ENCODE measurements at regions not wholly inside any gene's neighbourhood (a gene's known extent, or its start where the extent isn't known, plus 50 kb on each side); places are given as distances from the start of the nearest gene placed in this dataset.

DNA sequence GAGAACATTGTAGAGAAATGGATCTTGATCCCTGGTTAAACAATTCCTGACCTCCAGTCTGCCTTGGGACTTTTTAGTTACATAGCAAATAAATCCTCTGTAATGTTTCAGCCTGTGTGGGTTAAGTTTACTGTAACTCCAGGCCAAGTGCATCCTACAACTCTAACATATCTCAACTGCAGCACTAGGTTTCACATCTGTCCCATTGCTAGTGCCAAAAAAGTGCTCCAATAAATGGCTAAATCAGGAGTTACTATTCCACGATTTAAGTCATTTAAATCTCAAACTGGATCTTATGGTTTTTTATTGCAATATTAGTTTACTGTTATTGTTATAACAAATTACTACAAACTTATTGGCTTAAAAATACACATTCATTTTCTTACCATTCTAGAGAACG, 479.6 kb downstream of the GPAM start:
- TF ChIP-seq, protein P1, sequence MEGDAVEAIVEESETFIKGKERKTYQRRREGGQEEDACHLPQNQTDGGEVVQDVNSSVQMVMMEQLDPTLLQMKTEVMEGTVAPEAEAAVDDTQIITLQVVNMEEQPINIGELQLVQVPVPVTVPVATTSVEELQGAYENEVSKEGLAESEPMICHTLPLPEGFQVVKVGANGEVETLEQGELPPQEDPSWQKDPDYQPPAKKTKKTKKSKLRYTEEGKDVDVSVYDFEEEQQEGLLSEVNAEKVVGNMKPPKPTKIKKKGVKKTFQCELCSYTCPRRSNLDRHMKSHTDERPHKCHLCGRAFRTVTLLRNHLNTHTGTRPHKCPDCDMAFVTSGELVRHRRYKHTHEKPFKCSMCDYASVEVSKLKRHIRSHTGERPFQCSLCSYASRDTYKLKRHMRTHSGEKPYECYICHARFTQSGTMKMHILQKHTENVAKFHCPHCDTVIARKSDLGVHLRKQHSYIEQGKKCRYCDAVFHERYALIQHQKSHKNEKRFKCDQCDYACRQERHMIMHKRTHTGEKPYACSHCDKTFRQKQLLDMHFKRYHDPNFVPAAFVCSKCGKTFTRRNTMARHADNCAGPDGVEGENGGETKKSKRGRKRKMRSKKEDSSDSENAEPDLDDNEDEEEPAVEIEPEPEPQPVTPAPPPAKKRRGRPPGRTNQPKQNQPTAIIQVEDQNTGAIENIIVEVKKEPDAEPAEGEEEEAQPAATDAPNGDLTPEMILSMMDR (IDR thresholded peaks at IDR 0.05), result no peak
- no peak for TF ChIP-seq POLR2A (IDR thresholded peaks at IDR 0.05)
